ENCODE measurements at regions not wholly inside any gene's neighbourhood (a gene's known extent, or its start where the extent isn't known, plus 50 kb on each side); places are given as distances from the start of the nearest gene placed in this dataset.

GRCh38 chr4:82076809-82077208, 297.0 kb downstream of the HNRNPD start:
- Histone ChIP-seq H3K36me3 (no peaks in the 10 kb centered on the region), H3K9me3 (no peaks in the 10 kb centered on the region), H3K27me3 (no peaks in the 10 kb centered on the region), H3K27ac (no peak overlapping the region), H3K4me3 (no peak overlapping the region), H3K4me1 (no peaks in the 10 kb centered on the region)
- 94 to 96% methylated on average over 7 to 8 of the region's 8 CpGs for WGBS, 2 donors
- intact Hi-C loops (cut with DNase I), result no loop called here
- DNase-seq (no peak), ATAC-seq (no peak)
- no peak for TF ChIP-seq CTCF (IDR thresholded peaks at IDR 0.05)

- Histone ChIP-seq H3K36me3 (no peaks in the 10 kb centered on the region), H3K27me3 (no peaks in the 10 kb centered on the region), H3K27ac (no peak overlapping the region), H3K4me3 (no peak overlapping the region), H3K4me1 (no peaks in the 10 kb centered on the region), H3K9me3 (no peaks in the 10 kb centered on the region)
- ATAC-seq (no peak), DNase-seq (no peak)
- TF ChIP-seq CTCF (IDR thresholded peaks at IDR 0.05), result no peak
- intact Hi-C loops (cut with DNase I), result no loop called here
- 79 to 84% methylated on average over 1 of the region's 1 CpG for WGBS, 2 donors
These were observed 297.4 kb downstream of the HNRNPD start for GRCh38 chr4:82076359-82076758.

DNA sequence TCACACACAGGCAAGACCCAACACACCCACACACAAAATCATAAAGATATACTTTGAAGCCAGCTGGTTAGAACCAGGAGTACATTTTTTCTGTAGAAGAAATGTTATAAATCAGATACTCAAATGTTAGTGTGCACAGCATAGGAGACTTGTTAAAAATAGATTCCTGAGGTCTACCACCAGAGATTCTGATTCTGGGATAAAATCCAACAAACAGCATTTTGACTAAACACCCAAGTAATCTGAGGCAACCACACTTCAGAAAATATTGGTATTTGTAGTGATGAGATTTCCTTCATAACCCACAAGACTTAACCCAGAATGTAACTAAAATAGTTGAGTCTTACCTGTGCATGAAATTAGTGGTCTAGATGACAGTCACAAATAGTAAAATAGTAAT, 301.8 kb downstream of the HNRNPD start:
- ATAC-seq (no peak), DNase-seq (no peak)
- no peak for TF ChIP-seq CTCF (IDR thresholded peaks at IDR 0.05)
- H3K27ac ChIP-seq, result no peak overlapping the region
- no peaks in the 10 kb centered on the region for H3K9me3 ChIP-seq
- H3K4me1 ChIP-seq, result no peaks in the 10 kb centered on the region
- no peaks in the 10 kb centered on the region for H3K27me3 ChIP-seq
- intact Hi-C loops (cut with DNase I), result no loop called here
- no peaks in the 10 kb centered on the region for H3K36me3 ChIP-seq
- no peak overlapping the region for H3K4me3 ChIP-seq

- ATAC-seq (no peak), DNase-seq (no peak)
- Histone ChIP-seq H3K27me3 (no peaks in the 10 kb centered on the region), H3K36me3 (no peaks in the 10 kb centered on the region), H3K4me3 (no peak overlapping the region), H3K9me3 (no peaks in the 10 kb centered on the region), H3K27ac (no peak overlapping the region), H3K4me1 (no peaks in the 10 kb centered on the region)
- TF ChIP-seq CTCF (IDR thresholded peaks at IDR 0.05), result no peak
- WGBS, 2 donors, result 68 to 69% methylated on average over 4 of the region's 4 CpGs
- intact Hi-C loops (cut with DNase I), result no loop called here
These were observed 303.7 kb downstream of the HNRNPD start for GRCh38 chr4:82069883-82070638.

Data from heart right ventricle (tissue), 16 donors.